Amygdala (tissue), 56 donors: ENCODE measurements at regions not wholly inside any gene's neighbourhood (a gene's known extent, or its start where the extent isn't known, plus 50 kb on each side); places are given as distances from the start of the nearest gene placed in this dataset.
"Not testable (repeated sequence)": the region's sequence is repeated elsewhere in the genome, so short reads cannot be mapped to it uniquely, and the experiment has no call there.

Experiments used
- DNase-seq, 56 donors: peaks; one replicate each; lab custom pipeline; 2025; lab: John Stamatoyannopoulos, UW

GRCh38 chr14:103258211-103258610 lies 75.8 kb upstream of the EIF5 start:
- no peak for DNase-seq

- no peak for DNase-seq
Observed at GRCh38 chr14:103259184-103259583, 74.9 kb upstream of the EIF5 start.

- peak in 1 of 56 donors; percentile 36 for DNase-seq
Observed at GRCh38 chr14:103259801-103260628, 74.0 kb upstream of the EIF5 start.

- peak in 2 of 56 donors; percentile 27 to 38 for DNase-seq
Observed at GRCh38 chr14:103260629-103261124, 73.4 kb upstream of the EIF5 start.

GRCh38 chr14:103267226-103267910 lies 66.7 kb upstream of the EIF5 start:
- DNase-seq, result no peak

GRCh38 chr14:103271189-103271588 lies 62.8 kb upstream of the EIF5 start:
- no peak for DNase-seq

GRCh38 chr14:103273145-103273744 lies 60.8 kb upstream of the EIF5 start:
- no peak for DNase-seq

- DNase-seq, result no peak
Observed at GRCh38 chr14:103273745-103274615, 60.1 kb upstream of the EIF5 start.

GRCh38 chr14:103275000-103275399 lies 59.0 kb upstream of the EIF5 start:
- DNase-seq, result no peak

GRCh38 chr14:103277931-103278330 lies 56.1 kb upstream of the EIF5 start:
- no peak for DNase-seq

GRCh38 chr14:103279142-103280025 lies 54.7 kb upstream of the EIF5 start:
- no peak for DNase-seq

- no peak for DNase-seq
Observed at GRCh38 chr14:103280278-103280928, 53.6 kb upstream of the EIF5 start.

GRCh38 chr14:103281496-103282231 lies 52.4 kb upstream of the EIF5 start:
- DNase-seq, result peak in 5 of 56 donors; percentile 0 to 48 (median 19)

GRCh38 chr14:103282309-103282708 lies 51.7 kb upstream of the EIF5 start:
- not testable (repeated sequence) for DNase-seq

- no peak for DNase-seq
Observed at GRCh38 chr14:103282932-103283331, 51.1 kb upstream of the EIF5 start.

GRCh38 chr14:103283916-103284315 lies 50.1 kb upstream of the EIF5 start:
- no peak for DNase-seq
